ENCODE measurements at regions not wholly inside any gene's neighbourhood (a gene's known extent, or its start where the extent isn't known, plus 50 kb on each side); places are given as distances from the start of the nearest gene placed in this dataset.

GRCh38 chr4:95693594-95693993 lies 144.8 kb upstream of the UNC5C start:
- TF ChIP-seq CTCF (conservative IDR thresholded peaks at IDR 0.05; ENCODE audit: low read depth, low read length) (no peak), CEBPB (IDR thresholded peaks at IDR 0.05; ENCODE audit: low read depth, low read length) (no peak), POLR2A (IDR thresholded peaks at IDR 0.05; ENCODE audit: low read depth, low read length) (no peak), RCOR1 (IDR thresholded peaks at IDR 0.05; ENCODE audit: insufficient replicate concordance, low read length) (no peak), USF2 (IDR thresholded peaks at IDR 0.05; ENCODE audit: low read depth, low read length) (no peak), RFX5 (IDR thresholded peaks at IDR 0.05; ENCODE audit: low read depth, low read length) (no peak), RAD21 (IDR thresholded peaks at IDR 0.05; ENCODE audit: low read length) (peak; percentile 29; the same call in 1 of the 2 replicates), FOS (IDR thresholded peaks at IDR 0.05; ENCODE audit: low read depth, low read length) (no peak), CHD1 (IDR thresholded peaks at IDR 0.05; ENCODE audit: low read depth, low read length) (no peak), SMC3 (IDR thresholded peaks at IDR 0.05; ENCODE audit: low read depth, low read length) (no peak), BHLHE40 (IDR thresholded peaks at IDR 0.05; ENCODE audit: low read depth, low read length) (no peak), MAFK (IDR thresholded peaks at IDR 0.05; ENCODE audit: low read depth, low read length) (no peak), MXI1 (IDR thresholded peaks at IDR 0.05; ENCODE audit: borderline replicate concordance, low read depth, low read length) (no peak)
- TF ChIP-seq, protein P1, sequence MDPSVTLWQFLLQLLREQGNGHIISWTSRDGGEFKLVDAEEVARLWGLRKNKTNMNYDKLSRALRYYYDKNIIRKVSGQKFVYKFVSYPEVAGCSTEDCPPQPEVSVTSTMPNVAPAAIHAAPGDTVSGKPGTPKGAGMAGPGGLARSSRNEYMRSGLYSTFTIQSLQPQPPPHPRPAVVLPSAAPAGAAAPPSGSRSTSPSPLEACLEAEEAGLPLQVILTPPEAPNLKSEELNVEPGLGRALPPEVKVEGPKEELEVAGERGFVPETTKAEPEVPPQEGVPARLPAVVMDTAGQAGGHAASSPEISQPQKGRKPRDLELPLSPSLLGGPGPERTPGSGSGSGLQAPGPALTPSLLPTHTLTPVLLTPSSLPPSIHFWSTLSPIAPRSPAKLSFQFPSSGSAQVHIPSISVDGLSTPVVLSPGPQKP (IDR thresholded peaks at IDR 0.05; ENCODE audit: borderline replicate concordance, low read depth, low read length): no peak
